ENCODE measurements at regions not wholly inside any gene's neighbourhood (a gene's known extent, or its start where the extent isn't known, plus 50 kb on each side); places are given as distances from the start of the nearest gene placed in this dataset.

DNA sequence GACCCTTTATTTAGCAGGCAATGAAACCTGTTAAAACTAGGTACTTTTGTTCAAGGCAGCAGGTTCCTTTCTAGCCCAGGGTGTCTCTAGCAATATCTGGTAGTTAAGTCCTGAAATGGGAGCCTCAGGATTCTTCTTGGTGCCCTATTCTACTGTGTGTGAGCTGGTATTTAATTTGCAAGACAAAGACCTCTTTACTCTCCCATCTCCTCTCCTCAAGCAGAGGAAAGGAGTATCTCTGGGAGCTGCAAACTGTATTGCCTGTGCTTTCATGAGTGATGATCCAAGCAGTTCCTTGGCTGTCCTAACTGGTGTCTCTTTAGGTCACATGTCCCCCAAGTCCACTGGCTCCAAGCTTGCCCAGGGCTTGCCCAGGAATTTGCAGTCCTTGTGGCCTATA lies 188.2 kb downstream of the SI start (continued):
- TF ChIP-seq, protein P1, sequence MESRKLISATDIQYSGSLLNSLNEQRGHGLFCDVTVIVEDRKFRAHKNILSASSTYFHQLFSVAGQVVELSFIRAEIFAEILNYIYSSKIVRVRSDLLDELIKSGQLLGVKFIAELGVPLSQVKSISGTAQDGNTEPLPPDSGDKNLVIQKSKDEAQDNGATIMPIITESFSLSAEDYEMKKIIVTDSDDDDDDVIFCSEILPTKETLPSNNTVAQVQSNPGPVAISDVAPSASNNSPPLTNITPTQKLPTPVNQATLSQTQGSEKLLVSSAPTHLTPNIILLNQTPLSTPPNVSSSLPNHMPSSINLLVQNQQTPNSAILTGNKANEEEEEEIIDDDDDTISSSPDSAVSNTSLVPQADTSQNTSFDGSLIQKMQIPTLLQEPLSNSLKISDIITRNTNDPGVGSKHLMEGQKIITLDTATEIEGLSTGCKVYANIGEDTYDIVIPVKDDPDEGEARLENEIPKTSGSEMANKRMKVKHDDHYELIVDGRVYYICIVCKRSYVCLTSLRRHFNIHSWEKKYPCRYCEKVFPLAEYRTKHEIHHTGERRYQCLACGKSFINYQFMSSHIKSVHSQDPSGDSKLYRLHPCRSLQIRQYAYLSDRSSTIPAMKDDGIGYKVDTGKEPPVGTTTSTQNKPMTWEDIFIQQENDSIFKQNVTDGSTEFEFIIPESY (IDR thresholded peaks at IDR 0.05; ENCODE audit: extremely low read depth, insufficient replicate concordance, low read length), result no peak
- TF ChIP-seq FOSL1 (IDR thresholded peaks at IDR 0.05; ENCODE audit: low read depth) (no peak), CEBPB (IDR thresholded peaks at IDR 0.05; ENCODE audit: low read depth) (no peak), RAD21 (IDR thresholded peaks at IDR 0.05; ENCODE audit: low read depth) (no peak), EZH2 (IDR thresholded peaks at IDR 0.05) (no peak), POLR2AphosphoS5 (IDR thresholded peaks at IDR 0.05; ENCODE audit: low read depth, low read length) (no peak)

GRCh38 chr3:164883171-164883570 lies 195.1 kb downstream of the SI start:
- Histone ChIP-seq H3K9me3 (ENCODE audit: control insufficient read depth in 1 of 2, insufficient read depth in 1 of 2, low read depth in 1 of 2, low read length in 2 of 2) (no peaks in the 10 kb centered on the region), H3K27ac (ENCODE audit: low read depth, low read length) (no peak overlapping the region), H3K79me2 (ENCODE audit: insufficient read depth, low read length) (no peaks in the 10 kb centered on the region), H3K4me1 (ENCODE audit: control insufficient read depth in 1 of 2, insufficient read depth in 2 of 2, low read length in 2 of 2) (no peaks in the 10 kb centered on the region), H3K27me3 (ENCODE audit: insufficient read depth, low read length) (no peaks in the 10 kb centered on the region), H3K4me3 (replicated peaks in 1 of 2; ENCODE audit: low read depth in 1 of 2, low read length in 2 of 2) (no peak overlapping the region), H3K9me2 (ENCODE audit: insufficient read depth) (no peaks in the 10 kb centered on the region), H4K20me1 (ENCODE audit: insufficient read depth) (no peaks in the 10 kb centered on the region), H3K36me3 (ENCODE audit: control insufficient read depth in 1 of 2, insufficient read depth in 2 of 2, low read length in 2 of 2) (no peaks in the 10 kb centered on the region), H3K9ac (ENCODE audit: low read length) (no peak overlapping the region), H2AFZ (ENCODE audit: low read depth, low read length, poor library complexity, severe bottlenecking) (no peak overlapping the region), H3K4me2 (ENCODE audit: low read length) (no peak overlapping the region)
- intact Hi-C loops (cut with micrococcal nuclease), result no loop called here
- TF ChIP-seq, protein P2, sequence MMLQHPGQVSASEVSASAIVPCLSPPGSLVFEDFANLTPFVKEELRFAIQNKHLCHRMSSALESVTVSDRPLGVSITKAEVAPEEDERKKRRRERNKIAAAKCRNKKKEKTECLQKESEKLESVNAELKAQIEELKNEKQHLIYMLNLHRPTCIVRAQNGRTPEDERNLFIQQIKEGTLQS (IDR thresholded peaks at IDR 0.05), result no peak
- TF ChIP-seq CBX3 (IDR thresholded peaks at IDR 0.05; ENCODE audit: low read depth), result no peak
- TF ChIP-seq RAD21 (IDR thresholded peaks at IDR 0.05; ENCODE audit: low read depth), result no peak
- BruUV-seq (replicated peaks), result no TSS peak
- POLR2A ChIA-PET, result no interaction called here
- no peak for DNase-seq (ENCODE audit: low read depth, low spot score)
- ATAC-seq, result no peak
- RAD21 ChIA-PET (ENCODE audit: low non-redundant PET in 1 of 2, low total read pairs in 2 of 2, uncharacterized antibody in 2 of 2, unreplicated experiment in 2 of 2), result no interaction called here
- CTCF ChIA-PET, result no interaction called here

Measured in HCT116 (cell line).